Embryonic facial prominence (tissue), 1 donor: ENCODE measurements at regions not wholly inside any gene's neighbourhood (a gene's known extent, or its start where the extent isn't known, plus 50 kb on each side); places are given as distances from the start of the nearest gene placed in this dataset.

Source experiments
- DNase-seq: peaks from one replicate; pipeline ENCODE4 v3.0.0-alpha.2; 2016; ENCODE audit errors: extremely low spot score

DNA sequence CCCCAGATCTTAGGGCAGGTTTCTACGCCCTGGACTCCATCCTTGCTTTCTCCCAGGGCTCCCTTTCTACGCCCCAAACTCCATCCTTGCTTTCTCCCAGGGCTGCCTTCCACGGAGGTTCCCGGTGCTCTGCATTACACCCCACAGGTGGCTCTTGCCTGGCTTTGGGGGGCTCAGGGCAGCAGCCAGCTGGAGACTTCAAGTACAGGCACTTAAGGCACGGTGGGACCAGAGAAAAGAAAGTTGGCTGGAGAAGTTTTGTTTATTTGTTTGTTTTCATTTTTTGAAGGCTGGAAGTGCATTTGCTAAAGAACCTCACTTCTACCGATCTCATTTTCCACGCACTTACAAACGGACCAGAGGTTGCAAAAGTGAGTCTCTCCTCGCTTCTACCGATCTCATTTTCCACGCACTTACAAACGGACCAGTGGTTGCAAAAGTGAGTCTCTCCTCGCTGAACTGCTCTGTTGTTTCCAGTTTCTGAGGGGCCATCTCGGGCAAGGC lies 103.8 kb upstream of the MED13L start:
- no peak for DNase-seq

DNA sequence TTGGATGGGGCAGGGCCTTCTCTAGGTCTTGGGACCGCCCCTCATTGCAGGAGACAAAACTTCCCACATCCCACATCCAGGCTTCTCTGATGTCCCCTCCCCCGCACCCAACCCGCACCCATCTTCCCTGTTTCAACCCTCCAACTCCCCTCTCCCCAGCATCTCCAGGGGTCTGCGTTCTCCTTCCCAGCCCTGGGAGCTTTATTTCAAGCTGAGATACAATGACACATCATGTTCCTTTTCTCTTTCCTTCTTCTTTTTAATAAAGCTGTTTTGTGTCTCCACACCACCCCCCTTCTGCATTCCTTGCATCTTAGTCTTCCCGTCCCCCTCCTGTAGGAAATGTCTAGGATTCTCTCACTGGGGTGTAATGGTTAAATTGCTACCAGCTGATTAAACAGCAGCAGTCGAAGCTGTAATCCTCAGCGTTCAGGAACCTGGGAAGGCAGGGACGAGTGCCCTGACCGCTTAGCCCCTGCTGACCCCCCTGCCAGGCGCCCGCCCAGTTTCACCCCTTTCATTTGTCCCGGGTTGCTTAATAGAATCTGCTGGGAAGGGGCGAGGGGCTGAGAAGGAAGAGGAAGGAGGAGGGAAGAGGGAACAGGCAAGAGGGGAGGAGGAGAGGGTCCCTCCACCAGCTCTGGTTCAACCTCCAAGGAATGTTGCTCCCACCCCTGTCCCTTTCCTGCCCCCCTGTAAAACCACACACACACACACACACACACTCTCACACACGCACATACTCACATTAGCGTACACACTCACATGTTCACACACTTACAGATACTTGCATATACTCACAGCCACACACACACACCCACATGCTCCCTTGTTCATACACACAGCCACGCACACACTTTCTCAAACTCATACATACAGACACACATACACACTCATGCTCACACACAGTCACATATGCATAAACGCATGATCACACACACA lies 104.5 kb upstream of the MED13L start:
- DNase-seq, result peak; percentile 81

GRCh38 chr12:116382686-116383530 lies 105.4 kb upstream of the MED13L start:
- peak; percentile 71 for DNase-seq

DNA sequence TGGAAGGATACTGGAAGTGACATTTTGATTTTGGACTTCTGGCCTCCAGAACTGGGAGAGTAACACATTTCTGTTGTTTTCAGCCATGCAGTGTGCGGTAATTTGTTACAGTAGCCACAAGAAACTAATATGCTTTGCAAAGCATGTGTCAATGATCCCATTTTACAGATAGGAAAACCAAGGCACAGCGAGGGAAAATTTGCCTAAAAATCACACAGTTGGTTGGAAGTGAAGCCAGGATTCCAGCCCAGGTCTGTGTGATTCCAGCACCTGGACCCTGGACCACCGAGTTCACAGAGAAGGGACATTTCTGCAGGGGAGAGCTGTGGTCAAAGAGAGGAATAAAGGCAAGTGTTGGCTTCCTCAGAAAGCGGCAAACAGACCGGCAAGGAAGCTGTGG lies 106.7 kb upstream of the MED13L start:
- no peak for DNase-seq

DNA sequence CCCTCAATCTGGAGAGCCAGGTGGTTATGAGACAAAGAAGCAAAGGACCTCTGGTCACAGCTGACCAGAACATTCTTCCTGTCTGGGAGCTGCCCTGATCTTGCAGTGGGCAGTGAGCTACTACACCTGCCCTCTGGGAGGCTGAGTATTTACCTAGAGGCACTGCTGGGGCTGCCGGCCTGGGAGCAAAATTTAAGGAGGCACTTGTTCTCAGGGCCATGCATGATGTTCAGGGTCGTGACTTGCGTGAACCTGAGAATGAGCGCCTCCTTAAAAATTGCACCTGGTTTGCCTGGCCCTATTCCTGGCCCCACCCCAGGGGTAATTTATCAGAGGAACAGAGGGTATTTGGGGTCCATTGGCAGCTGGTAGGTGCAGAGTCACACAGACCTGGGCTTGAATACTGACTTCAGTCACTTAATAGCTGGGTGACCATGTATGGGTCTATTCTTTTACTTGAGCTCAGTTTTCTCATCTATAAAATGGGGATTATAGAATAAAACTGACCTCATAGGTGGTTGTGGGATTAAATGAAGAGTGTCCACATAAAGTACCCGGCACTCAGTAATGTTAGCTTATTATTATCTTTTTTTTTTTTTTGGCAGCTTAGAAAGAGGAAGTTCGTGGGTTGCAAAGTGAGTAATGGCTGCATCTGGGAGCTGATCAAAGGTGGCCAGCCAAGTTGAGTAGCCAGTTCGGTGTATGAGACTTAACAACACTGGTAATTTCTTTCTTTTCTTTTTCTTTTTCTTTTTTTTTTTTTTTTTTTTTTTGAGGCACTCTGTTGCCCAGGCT lies 107.4 kb upstream of the MED13L start:
- no peak for DNase-seq

DNA sequence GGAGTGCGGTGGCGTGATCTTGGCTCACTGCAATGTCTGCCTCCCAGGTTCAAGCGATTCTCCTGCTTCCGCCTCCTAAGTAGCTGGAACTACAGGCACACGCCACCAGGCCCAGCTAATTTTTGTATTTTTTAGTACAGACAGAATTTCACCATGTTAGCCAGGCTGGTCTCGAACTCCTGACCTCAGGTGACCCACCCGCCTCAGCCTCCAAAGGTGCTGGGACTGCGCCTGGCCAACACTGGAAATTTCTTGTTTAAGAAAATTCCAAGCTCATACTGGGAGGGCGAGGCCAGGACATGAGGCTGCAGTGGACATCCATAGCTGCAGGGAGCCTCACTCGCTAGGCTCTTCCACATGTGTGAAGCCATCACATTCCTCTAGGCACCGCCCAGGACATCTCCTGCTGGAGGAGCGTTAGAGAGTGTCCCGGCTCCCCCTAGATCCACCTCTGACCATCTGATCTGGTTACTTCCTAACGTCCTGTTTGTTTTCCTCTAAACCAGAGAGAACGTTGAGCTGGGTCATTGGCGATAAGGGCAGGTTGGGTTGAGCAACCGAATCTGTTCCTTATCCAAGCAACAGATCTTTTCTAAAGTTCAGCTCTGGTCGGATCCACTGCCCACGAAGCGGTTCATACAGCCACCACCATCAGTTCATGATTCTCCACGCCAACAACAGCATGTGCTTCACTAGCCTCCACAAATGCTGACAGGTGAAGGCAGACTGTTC lies 108.2 kb upstream of the MED13L start:
- DNase-seq, result no peak

- DNase-seq, result no peak
Measured at GRCh38 chr12:116389326-116389725, 111.8 kb upstream of the MED13L start.

GRCh38 chr12:116389990-116390389 lies 112.5 kb upstream of the MED13L start:
- no peak for DNase-seq

DNA sequence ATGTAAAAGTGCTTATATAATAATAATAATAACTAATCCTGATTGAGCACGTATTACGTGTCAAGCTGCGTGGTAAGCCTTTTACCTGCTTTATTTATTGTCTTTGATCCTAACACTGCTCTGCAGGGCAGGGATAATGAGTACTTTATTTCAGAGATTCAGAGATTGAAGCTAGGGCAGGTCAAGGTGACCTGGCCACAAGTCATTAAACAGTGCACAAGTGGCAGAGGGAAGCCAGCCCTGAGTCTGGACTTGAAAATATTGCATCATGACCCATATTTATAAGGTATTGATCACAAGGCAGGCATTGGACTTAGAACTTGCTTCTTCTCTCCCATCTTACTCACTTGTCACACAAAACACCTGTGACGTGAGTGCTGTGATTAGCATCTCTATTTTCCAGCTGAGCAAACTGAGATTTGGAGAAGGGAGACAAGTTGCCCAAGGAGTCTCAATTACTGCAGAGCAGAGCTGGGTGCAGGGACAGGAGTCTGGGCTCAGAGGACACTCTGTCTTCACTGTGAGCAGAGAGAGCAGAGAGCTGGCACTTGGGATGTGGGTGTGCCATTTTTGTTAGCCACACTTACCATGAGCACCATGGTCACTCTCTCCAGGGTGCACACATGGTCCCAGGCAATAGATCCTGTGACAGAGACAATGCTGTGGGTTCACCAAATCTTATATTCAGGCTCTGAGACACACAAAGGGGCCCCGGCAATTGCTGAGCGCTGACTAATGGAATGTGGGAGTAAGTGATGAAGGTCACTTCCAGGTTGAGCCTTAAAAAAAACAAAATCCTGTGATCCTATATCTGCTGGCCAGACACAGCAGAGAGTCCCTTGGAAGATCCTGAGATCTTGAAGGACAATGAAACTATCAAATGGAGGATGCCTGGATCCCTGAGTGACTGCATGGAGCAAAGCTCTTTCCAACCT lies 113.2 kb upstream of the MED13L start:
- DNase-seq, result no peak

DNA sequence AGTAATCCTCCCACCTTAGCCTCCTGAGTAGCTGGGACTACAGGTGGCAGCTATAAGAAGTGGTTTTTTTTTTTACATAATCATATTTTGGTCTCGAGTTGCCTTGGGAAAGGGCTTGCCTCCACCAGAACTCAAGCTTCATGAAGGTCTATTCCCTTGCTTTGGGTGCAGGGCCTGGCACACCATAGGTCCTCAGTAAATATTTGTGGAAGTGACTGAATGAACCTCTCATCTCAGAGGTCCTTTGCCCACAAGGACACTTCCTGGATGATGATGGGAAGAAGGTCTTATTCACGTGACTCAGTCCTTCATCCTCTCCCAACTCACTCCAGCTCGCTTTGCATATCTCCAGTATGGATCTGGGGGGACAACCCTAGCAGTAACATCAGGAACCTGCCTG lies 114.0 kb upstream of the MED13L start:
- DNase-seq, result no peak

DNA sequence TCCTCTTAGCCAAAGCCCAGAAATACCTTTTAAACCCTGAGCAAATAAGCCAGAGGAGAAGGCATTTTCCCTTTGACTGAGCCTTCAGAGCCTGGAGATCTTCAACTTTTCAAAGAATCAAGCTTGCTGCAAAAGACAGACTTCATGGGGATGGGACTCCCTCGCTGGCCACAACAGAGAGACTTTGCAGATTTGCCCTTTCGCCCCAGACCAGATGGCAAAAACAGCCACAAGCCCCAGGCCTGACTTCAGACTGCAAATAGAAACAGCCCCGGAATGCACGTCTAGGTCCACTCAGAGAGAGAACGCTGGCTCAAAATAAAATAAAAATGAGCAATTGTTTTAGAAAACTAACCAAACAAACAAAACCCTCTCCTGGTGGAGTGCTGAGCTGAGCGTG lies 114.6 kb upstream of the MED13L start:
- no peak for DNase-seq

DNA sequence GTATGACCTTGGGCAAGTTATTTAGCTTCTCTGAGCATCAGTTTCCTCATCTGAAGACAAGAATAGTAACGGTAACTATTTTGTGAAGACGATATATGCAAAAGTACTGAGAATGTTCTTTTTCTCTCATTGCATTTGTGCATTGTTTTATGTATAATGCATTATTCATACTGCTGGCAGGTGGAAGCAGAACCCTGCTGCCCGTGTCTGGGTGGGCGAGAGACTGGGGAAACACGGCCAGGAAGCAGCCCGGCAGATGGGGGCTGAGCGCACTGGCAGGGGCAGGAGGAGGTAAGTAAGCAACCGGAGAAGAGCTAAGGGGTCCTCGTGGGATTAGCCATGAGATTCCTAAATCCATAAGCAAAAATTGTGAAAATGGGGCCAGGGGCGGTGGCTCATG lies 115.8 kb upstream of the MED13L start:
- no peak for DNase-seq

DNA sequence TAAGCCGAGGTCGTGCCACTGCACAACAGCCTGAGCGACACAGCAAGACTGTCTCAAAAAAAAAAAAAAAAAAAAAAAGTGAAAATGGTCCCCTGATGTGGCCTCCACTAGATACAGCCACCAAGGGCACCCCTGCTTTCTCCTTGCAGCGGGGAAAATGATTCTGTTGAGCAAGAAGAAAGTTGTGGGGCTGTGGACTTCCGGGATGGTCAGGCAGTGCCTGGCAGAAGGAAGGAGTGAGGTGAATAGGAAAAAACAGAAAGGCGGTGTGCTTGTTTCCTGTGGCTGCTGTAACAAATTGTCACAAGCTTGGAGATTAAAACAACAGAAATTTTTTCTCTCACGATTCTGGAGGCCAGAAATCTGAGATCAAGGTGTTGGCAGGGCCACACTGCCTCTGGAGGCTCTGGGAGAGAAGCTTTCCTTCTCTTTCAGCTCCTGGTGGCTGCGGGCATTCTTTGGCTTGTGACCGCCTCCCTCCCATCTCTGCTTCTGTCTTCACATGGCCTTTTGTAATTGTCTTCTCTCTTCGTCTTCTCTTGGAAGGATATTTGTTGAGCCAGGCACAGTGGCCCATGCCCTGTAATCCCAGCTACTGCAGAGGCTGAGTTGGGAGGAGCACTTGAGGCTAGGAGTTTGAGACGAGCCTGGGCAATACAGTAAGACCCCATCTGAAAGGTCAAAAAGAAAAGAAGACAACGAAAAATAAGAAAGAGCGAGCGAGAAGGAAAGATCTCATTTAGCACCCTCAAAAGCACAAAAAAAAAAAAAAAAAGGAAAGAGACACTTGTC lies 116.6 kb upstream of the MED13L start:
- DNase-seq, result no peak

DNA sequence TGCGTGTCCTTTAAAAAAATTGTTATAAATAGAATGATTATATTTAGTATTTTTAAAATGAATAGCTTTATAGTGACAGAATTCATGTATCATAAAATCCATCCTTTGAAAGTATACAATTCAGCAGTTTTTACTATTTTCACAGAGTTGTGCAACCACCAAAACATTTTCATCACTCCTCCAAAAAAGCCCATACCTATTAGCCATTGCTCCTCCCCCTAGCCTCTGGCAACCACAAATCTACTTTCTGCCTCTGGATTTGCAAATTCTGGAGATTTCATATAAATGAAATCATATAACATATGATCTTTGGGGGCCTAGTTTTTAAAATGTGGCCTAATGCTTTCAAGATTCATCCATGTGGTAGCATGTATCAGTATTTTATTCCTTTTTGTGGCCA lies 117.9 kb upstream of the MED13L start:
- no peak for DNase-seq

DNA sequence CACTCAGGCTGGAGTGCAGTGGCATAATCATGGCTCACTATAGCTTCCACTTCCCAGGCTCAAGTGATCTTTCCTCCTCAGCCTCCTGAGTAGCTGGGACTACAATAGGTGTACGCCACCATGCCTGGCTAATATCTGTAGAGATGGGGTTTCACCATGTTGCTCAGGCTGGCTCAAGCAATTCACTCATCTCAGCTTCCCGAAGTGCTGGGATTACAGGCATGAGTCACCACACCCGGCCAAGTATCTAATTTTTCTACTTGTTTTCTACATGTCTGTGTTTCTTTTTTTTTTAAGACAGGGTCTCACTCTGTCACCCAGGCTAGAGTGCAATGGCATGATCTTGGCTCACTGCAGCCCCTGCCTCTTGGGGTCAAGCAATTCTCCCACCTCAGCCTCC lies 119.7 kb upstream of the MED13L start:
- DNase-seq, result no peak

GRCh38 chr12:116398193-116398592 lies 120.7 kb upstream of the MED13L start:
- no peak for DNase-seq

GRCh38 chr12:116399055-116399454 lies 121.6 kb upstream of the MED13L start:
- DNase-seq, result no peak

DNA sequence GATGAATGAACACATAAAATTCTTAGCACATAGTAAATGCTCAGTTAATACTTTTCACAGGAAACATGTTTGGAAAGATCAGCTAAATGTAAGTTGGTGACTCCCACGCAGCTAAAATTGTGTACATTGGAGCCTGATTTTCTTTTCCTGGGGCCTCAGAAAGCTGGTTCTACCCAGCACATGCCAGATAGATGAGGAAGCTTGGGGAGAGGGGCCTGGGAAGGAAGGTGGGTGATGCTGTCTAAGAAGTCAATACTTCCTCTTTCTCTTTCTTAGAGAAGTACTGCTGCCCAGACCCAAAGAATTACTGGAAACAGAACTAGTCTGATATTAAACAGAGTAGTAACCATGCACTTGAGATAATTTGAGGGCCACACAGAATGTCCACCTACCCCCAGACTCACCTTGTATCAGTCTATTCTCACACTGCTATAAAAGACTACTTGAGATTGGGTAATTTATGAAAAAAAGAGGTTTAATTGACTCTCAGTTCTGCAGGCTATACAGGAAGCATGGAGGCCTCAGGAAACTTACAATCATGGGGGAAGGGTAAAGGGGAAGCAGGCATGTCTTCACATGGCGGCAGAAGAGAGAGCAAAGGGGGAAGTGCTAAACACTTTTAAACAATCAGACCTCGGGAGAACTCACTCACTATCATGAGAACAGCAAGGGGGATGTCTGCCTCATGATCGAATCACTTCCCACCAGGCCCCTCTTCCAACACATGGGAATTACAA lies 123.3 kb upstream of the MED13L start:
- DNase-seq, result no peak
